HK-2 (cell line): ENCODE measurements at regions not wholly inside any gene's neighbourhood (a gene's known extent, or its start where the extent isn't known, plus 50 kb on each side); places are given as distances from the start of the nearest gene placed in this dataset.

Source experiments
- DNase-seq: peaks from one replicate; pipeline ENCODE4 v3.0.0-alpha.2; 2018; ENCODE audit not compliant: unreplicated experiment

GRCh38 chr4:173930329-173930967 lies 353.0 kb downstream of the FBXO8 start:
- no peak for DNase-seq

GRCh38 chr4:173929921-173930320 lies 353.5 kb downstream of the FBXO8 start:
- DNase-seq, result no peak

GRCh38 chr4:173924561-173924960 lies 358.9 kb downstream of the FBXO8 start:
- DNase-seq, result peak; percentile 2

GRCh38 chr4:173919861-173920260 lies 363.6 kb downstream of the FBXO8 start:
- no peak for DNase-seq

- no peak for DNase-seq
Measured at GRCh38 chr4:173919196-173919595, 364.3 kb downstream of the FBXO8 start.

- no peak for DNase-seq
Measured at GRCh38 chr4:173917255-173917960, 366.1 kb downstream of the FBXO8 start.

GRCh38 chr4:173913496-173913895 lies 370.0 kb downstream of the FBXO8 start:
- no peak for DNase-seq

GRCh38 chr4:173912384-173912783 lies 371.1 kb downstream of the FBXO8 start:
- DNase-seq, result no peak

GRCh38 chr4:173910891-173911290 lies 372.6 kb downstream of the FBXO8 start:
- no peak for DNase-seq

GRCh38 chr4:173909294-173909693 lies 374.2 kb downstream of the FBXO8 start:
- DNase-seq, result no peak

GRCh38 chr4:173899813-173900212 lies 369.8 kb upstream of the HAND2 start:
- DNase-seq, result no peak

- DNase-seq, result no peak
Measured at GRCh38 chr4:173891072-173891471, 361.0 kb upstream of the HAND2 start.

- DNase-seq, result no peak
Measured at GRCh38 chr4:173883821-173884220, 353.8 kb upstream of the HAND2 start.

- no peak for DNase-seq
Measured at GRCh38 chr4:173880897-173881296, 350.9 kb upstream of the HAND2 start.

- no peak for DNase-seq
Measured at GRCh38 chr4:173879509-173879908, 349.5 kb upstream of the HAND2 start.

- DNase-seq, result no peak
Measured at GRCh38 chr4:173878701-173879100, 348.7 kb upstream of the HAND2 start.

- DNase-seq, result no peak
Measured at GRCh38 chr4:173871643-173872042, 341.6 kb upstream of the HAND2 start.

- no peak for DNase-seq
Measured at GRCh38 chr4:173866322-173867026, 336.4 kb upstream of the HAND2 start.

- no peak for DNase-seq
Measured at GRCh38 chr4:173862754-173863153, 332.7 kb upstream of the HAND2 start.

GRCh38 chr4:173860094-173860493 lies 330.1 kb upstream of the HAND2 start:
- no peak for DNase-seq

GRCh38 chr4:173859091-173859713 lies 329.2 kb upstream of the HAND2 start:
- DNase-seq, result no peak

- no peak for DNase-seq
Measured at GRCh38 chr4:173858471-173858870, 328.4 kb upstream of the HAND2 start.

GRCh38 chr4:173857828-173858227 lies 327.8 kb upstream of the HAND2 start:
- DNase-seq, result no peak
